Type B pancreatic cell (in vitro differentiated cells): ENCODE measurements at regions not wholly inside any gene's neighbourhood (a gene's known extent, or its start where the extent isn't known, plus 50 kb on each side); places are given as distances from the start of the nearest gene placed in this dataset.

Experiments used
- DNase-seq: peaks from one replicate; pipeline ENCODE4 v3.0.0; 2021; ENCODE audit warnings: mixed read lengths; ENCODE audit not compliant: unreplicated experiment; ENCODE audit errors: extremely low spot score
- H3K27ac Mint-ChIP-seq: 2 replicates; pipeline ENCODE4 v1.8.0; 2021; ENCODE audit warnings: mild to moderate bottlenecking, mixed read lengths
- H3K27me3 Mint-ChIP-seq: 2 replicates; pipeline ENCODE4 v1.8.0; 2021; ENCODE audit warnings: mixed read lengths
- H3K36me3 Mint-ChIP-seq: 2 replicates; pipeline ENCODE4 v1.8.0; 2021; ENCODE audit warnings: mixed read lengths
- H3K4me1 Mint-ChIP-seq: one replicate; pipeline ENCODE4 v1.8.0; 2021; ENCODE audit warnings: mixed read lengths; ENCODE audit not compliant: unreplicated experiment
- H3K4me3 Mint-ChIP-seq: 2 replicates; pipeline ENCODE4 v1.8.0; 2021; ENCODE audit warnings: mild to moderate bottlenecking, mixed read lengths
- H3K9me3 Mint-ChIP-seq: 2 replicates; pipeline ENCODE4 v1.8.0; 2021; ENCODE audit warnings: mixed read lengths
- CTCF ChIP-seq: fragments of 200-600 bp; sonication (generic); conservative IDR thresholded peaks from 2 replicates; pipeline ENCODE4 v1.5.0; 2021; ENCODE audit warnings: antibody characterized with exemption, mild to moderate bottlenecking

DNA sequence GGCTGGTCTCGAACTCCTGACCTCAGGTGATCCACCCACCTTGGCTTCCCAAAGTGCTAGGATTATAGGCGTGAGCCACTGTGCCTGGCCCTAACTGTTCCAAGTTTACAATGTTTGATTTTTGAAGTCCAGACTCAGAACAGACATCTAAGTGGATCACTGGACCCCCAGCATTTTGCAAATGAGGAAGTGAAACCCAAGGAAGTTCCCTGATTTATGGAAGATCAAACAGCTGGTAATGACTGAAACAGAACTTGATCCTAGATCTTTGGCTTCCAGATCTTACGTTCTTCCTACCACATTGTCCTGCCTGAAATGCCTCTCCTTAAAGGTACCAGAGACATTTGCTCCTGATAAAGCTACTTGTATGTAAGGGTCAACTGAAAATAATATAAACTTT lies 58.3 kb upstream of the NCOA1 start:
- H3K36me3 Mint-ChIP-seq = no peaks in the 10 kb centered on the region
- H3K27ac Mint-ChIP-seq = no peak overlapping the region
- DNase-seq = no peak
- H3K9me3 Mint-ChIP-seq = no peaks in the 10 kb centered on the region
- peaks cover 16% of the 10 kb centered on the region for H3K4me1 Mint-ChIP-seq
- H3K27me3 Mint-ChIP-seq = no peaks in the 10 kb centered on the region
- no peak overlapping the region for H3K4me3 Mint-ChIP-seq
- no peak for TF ChIP-seq CTCF

DNA sequence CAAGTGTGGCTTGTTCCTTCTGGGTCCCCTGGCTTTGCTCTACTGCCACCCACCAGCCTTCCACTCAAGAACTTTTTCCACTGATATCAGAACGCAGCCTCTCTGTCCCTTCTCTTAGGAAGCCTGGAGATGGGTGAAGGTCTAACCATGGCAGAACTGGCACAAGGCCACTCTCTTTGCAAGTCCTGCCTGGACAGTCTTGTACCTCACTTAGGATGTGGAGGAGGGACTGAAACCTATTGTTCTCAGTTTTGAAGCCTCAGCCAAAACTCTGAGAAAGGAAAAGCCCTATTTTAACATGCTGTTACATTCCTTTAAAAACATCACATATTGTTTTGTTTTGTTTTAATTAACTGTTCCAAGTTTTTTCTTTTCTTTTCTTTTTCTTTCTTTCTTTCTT lies 58.9 kb upstream of the NCOA1 start:
- Mint-ChIP-seq H3K9me3 (no peaks in the 10 kb centered on the region), H3K27ac (no peak overlapping the region), H3K4me1 (peaks cover 16% of the 10 kb centered on the region), H3K27me3 (no peaks in the 10 kb centered on the region), H3K36me3 (no peaks in the 10 kb centered on the region), H3K4me3 (no peak overlapping the region)
- no peak for TF ChIP-seq CTCF
- DNase-seq = no peak

DNA sequence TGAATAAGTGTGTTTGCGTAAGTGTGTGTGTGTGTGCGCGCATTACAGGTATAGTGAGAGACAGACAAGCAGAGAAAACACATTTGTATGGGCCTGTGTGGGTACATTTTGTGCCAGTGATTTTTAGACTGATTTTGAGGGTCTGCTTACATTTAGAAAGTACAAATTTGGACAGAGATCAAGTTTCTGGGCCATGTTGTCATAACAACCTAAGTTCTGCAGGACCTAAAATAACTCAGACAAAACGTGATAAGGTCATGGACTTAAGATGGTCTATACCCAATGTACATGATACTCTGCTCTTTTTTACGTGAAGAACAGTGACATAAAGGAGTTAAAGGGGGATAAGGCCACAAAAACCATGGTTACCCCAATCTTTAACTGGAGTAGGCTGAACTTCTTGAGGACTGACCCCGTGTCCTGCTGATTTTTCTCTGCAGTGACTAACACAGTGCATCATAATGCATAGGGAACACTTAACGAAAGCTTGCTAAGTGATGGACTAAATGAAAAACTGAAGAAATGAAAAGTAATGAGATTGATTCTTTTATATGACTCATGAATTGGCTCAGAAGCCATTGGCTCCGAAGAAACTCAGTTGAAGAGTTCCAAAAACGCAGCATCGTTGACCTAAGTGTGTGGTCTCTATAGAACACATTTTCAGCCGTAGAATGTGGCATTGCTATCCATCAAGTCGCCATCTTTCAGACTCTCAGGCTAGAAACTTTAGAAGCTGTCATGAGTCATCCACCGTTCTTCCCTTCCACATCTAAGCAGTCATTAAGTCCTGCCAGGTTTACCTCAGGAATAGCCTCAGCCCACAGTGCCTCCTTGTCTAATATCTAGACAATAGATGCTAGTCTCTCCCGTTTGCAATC lies 61.6 kb upstream of the NCOA1 start:
- Mint-ChIP-seq H3K9me3 (no peaks in the 10 kb centered on the region), H3K4me1 (no peaks in the 10 kb centered on the region), H3K4me3 (no peak overlapping the region), H3K27me3 (no peaks in the 10 kb centered on the region), H3K27ac (no peak overlapping the region), H3K36me3 (no peaks in the 10 kb centered on the region)
- TF ChIP-seq CTCF = no peak
- no peak for DNase-seq

DNA sequence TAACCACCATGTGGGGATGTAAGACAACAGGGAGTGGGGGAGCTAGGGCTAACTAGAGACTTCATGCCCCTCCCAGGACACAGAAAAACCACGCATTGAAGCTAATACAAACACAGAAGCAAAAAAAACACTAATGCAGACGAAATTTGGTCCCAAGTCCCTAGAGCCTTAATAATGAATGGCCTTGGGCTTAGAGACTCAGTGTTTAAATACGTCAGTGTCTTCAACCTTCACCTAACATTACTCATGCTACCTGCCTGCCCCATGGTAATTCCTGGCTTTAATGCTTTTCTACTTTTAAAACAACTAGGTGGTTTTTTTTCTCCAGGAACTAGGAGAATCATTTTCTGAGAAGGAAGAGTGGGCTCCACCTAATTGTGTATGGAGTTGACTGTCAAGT lies 64.1 kb upstream of the ITSN2 start:
- Mint-ChIP-seq H3K9me3 (peaks cover 7% of the 10 kb centered on the region), H3K4me1 (no peaks in the 10 kb centered on the region), H3K36me3 (no peaks in the 10 kb centered on the region), H3K27ac (no peak overlapping the region), H3K27me3 (no peaks in the 10 kb centered on the region), H3K4me3 (no peak overlapping the region)
- TF ChIP-seq CTCF = no peak
- DNase-seq = no peak

DNA sequence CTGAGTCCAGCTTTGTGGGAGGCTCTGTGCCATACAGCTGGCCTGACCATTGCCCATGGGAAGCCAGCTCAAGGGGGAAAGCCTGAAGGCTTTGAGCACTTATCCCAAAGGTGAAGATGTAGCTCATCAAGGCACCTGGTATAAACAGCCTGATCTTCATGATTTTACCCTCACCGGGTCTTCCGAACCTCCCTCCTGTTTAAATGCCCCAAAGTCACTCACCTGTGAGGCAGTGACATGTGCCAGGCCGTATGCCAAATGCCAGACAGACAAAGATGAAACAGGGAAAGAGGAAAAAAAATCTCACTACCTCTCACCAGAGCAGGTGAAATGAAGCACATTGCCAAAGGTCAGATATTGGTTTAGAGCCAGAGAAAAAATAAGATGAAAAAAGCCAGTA lies 62.8 kb upstream of the ITSN2 start:
- no peaks in the 10 kb centered on the region for H3K4me1 Mint-ChIP-seq
- DNase-seq = no peak
- no peaks in the 10 kb centered on the region for H3K36me3 Mint-ChIP-seq
- TF ChIP-seq CTCF = no peak
- no peaks in the 10 kb centered on the region for H3K27me3 Mint-ChIP-seq
- no peak overlapping the region for H3K4me3 Mint-ChIP-seq
- no peak overlapping the region for H3K27ac Mint-ChIP-seq
- peaks cover 7% of the 10 kb centered on the region for H3K9me3 Mint-ChIP-seq
